HepG2 (cell line): ENCODE measurements at regions not wholly inside any gene's neighbourhood (a gene's known extent, or its start where the extent isn't known, plus 50 kb on each side); places are given as distances from the start of the nearest gene placed in this dataset.

Experiments used
- ATAC-seq: fragments of 200-7000 bp; cut with Tn5 transposase; 3 replicates; pipeline ENCODE4 v1.9.1; 2020; ENCODE audit warnings: mild to moderate bottlenecking, moderate library complexity
- BruUV-seq: library from RNA; stranded (reverse); fragments of 400-500 nt; replicated peaks from 2 replicates; lab custom pipeline; 2021; lab: Mats Ljungman, UMichigan
- CTCF ChIA-PET: fragments of 300-600 bp; formaldehyde crosslinking; extraction: SDS; loops from one replicate; lab custom pipeline; 2021; ENCODE audit warnings: low total read pairs, inconsistent platforms, low intra/inter-chr PET ratio; lab: Yijun Ruan, JAX
- POLR2A ChIA-PET: fragments of 350-600 bp; sonication (Branson Sonifier 250); formaldehyde crosslinking; loops from one replicate; lab custom pipeline; 2020; ENCODE audit warnings: antibody characterized with exemption, inconsistent platforms; lab: Yijun Ruan, JAX
- DNase-seq: peaks from one replicate; pipeline ENCODE4 v3.0.0-alpha.2; 2015; ENCODE audit warnings: low spot score
- FAIRE-seq: peaks from 3 replicates; lab custom pipeline; 2011; peaks lifted over from hg19 to GRCh38; lab: Jason Lieb, UNC
- H2AFZ ChIP-seq: one replicate; pipeline ENCODE4 v1.6.1; 2011; ENCODE audit warnings: low read length, inconsistent platforms
- H3K27ac ChIP-seq: fragments of 300-600 bp; 3 replicates; pipeline ENCODE4 v1.8.0; 2011; ENCODE audit warnings: mixed run types, mild to moderate bottlenecking, mixed read lengths, low read length, inconsistent platforms; ENCODE audit not compliant: insufficient read depth; ENCODE audit errors: extremely low read length
- H3K27me3 ChIP-seq, 2 experiments: fragments of 200-600 bp in 1 of 2; 2 replicates in 1 of 2; 3 replicates in 1 of 2; pipeline versions ENCODE4 v1.6.0 to v1.8.0; 2011; ENCODE audit warnings: low read length in 2 of 2, mild to moderate bottlenecking in 2 of 2, moderate library complexity in 2 of 2, inconsistent platforms in 1 of 2; ENCODE audit not compliant: insufficient read depth in 2 of 2, control insufficient read depth in 1 of 2
- H3K36me3 ChIP-seq, 2 experiments: fragments of 200-600 bp in 1 of 2; replicated peaks in 1 of 2; 2 replicates in 1 of 2; 3 replicates in 1 of 2; pipeline versions ENCODE4 v1.5.1 to v1.8.0; 2011; ENCODE audit warnings: low read length in 2 of 2, inconsistent platforms in 1 of 2; ENCODE audit not compliant: insufficient read depth in 2 of 2, control insufficient read depth in 1 of 2
- H3K4me1 ChIP-seq: 2 replicates; pipeline ENCODE4 v1.5.1; 2012; ENCODE audit warnings: low read length, inconsistent platforms; ENCODE audit not compliant: insufficient read depth
- H3K4me2 ChIP-seq: 2 replicates; pipeline ENCODE4 v1.6.0; 2011; ENCODE audit warnings: low read depth, low read length, inconsistent platforms
- H3K4me3 ChIP-seq, 3 experiments: fragments of 200-600 bp in 1 of 3; sonication (generic), shearing (Covaris generic) in 1 of 3; replicated peaks in 1 of 3; 2 replicates each; pipeline ENCODE4 v1.5.1; 2011 to 2016; ENCODE audit warnings: low read length in 3 of 3, inconsistent platforms in 2 of 3, low read depth in 2 of 3, mild to moderate bottlenecking in 2 of 3, control low read depth in 1 of 3, mixed read lengths in 1 of 3; ENCODE audit not compliant: insufficient read depth in 1 of 3
- H3K79me2 ChIP-seq: one replicate; pipeline ENCODE4 v1.6.1; 2011; ENCODE audit warnings: low read length, inconsistent platforms; ENCODE audit not compliant: insufficient read depth
- H3K9ac ChIP-seq: 2 replicates; pipeline ENCODE4 v1.6.0; 2011; ENCODE audit warnings: mild to moderate bottlenecking, low read depth, low read length, inconsistent platforms; ENCODE audit not compliant: insufficient read depth
- H3K9me3 ChIP-seq: 2 replicates; pipeline ENCODE4 v1.5.1; 2012; ENCODE audit warnings: mild to moderate bottlenecking, low read length
- H4K20me1 ChIP-seq: 2 replicates; pipeline ENCODE4 v1.6.0; 2011; ENCODE audit warnings: inconsistent platforms, mild to moderate bottlenecking, low read length, moderate library complexity; ENCODE audit not compliant: insufficient read depth
- CBX1 ChIP-seq: IDR thresholded peaks from one replicate; pipeline ENCODE4 v1.6.1; 2016; ENCODE audit warnings: antibody characterized with exemption, low read depth
- CTCF ChIP-seq: sonication (generic); formaldehyde crosslinking; IDR thresholded peaks from 2 replicates; pipeline ENCODE4 v1.5.0; 2020; ENCODE audit warnings: mild to moderate bottlenecking, missing genetic modification reagents, moderate library complexity
- IKZF4 ChIP-seq: sonication (generic); formaldehyde crosslinking; IDR thresholded peaks from 2 replicates; pipeline ENCODE4 v1.5.1; 2020; ENCODE audit warnings: borderline replicate concordance, mild to moderate bottlenecking, low read depth, missing genetic modification reagents; ENCODE audit errors: not compliant biosample characterization
- KMT2B ChIP-seq: IDR thresholded peaks from 2 replicates; pipeline ENCODE4 v1.6.1; 2016; ENCODE audit warnings: missing genetic modification reagents, missing compliant biosample characterization
- PRMT3 ChIP-seq: sonication (generic); formaldehyde crosslinking; IDR thresholded peaks from 2 replicates; pipeline ENCODE4 v1.8.1; 2022; ENCODE audit warnings: low read depth, mild to moderate bottlenecking, moderate library complexity, missing genetic modification reagents, borderline replicate concordance
- RCOR2 ChIP-seq: IDR thresholded peaks from 2 replicates; pipeline ENCODE4 v1.6.1; 2016; ENCODE audit warnings: missing biosample characterization, missing genetic modification reagents
- STAT6 ChIP-seq: sonication (generic); formaldehyde crosslinking; IDR thresholded peaks from 2 replicates; pipeline ENCODE4 v1.4.0; 2020; ENCODE audit warnings: missing genetic modification reagents, mild to moderate bottlenecking, borderline replicate concordance
- YY1 ChIP-seq: IDR thresholded peaks from 2 replicates; pipeline ENCODE4 v1.6.1; 2011; ENCODE audit warnings: low read length, low read depth, moderate library complexity, mild to moderate bottlenecking; ENCODE audit not compliant: insufficient read depth, insufficient replicate concordance
- ZNF564 ChIP-seq: sonication (generic); formaldehyde crosslinking; IDR thresholded peaks from 2 replicates; pipeline ENCODE4 v1.8.1; 2023; ENCODE audit warnings: mild to moderate bottlenecking, missing genetic modification reagents
- ZNF580 ChIP-seq: IDR thresholded peaks from 2 replicates; pipeline ENCODE4 v1.6.1; 2016; ENCODE audit warnings: low read depth, borderline replicate concordance
- ZNF652 ChIP-seq: IDR thresholded peaks from 2 replicates; pipeline ENCODE4 v1.6.1; 2016; ENCODE audit warnings: low read depth, borderline replicate concordance
- ZSCAN30 ChIP-seq: sonication (generic); formaldehyde crosslinking; IDR thresholded peaks from 2 replicates; pipeline ENCODE4 v1.5.0; 2020; ENCODE audit warnings: mild to moderate bottlenecking, missing genetic modification reagents
- WGBS: methylation state at CpG from one replicate; pipeline ENCODE4 v1.1.6; 2017; ENCODE audit warnings: low lambda C conversion rate; 5-methylcytosine and 5-hydroxymethylcytosine counted together
- in situ Hi-C: cut with HindIII; loops from 2 replicates; pipeline ENCODE4 v1.10.0; 2017; ENCODE audit warnings: low pct_unique_long_range_greater_than_20kb; ENCODE audit not compliant: extremely low pct_ligation_motif_present
- intact Hi-C: fragments of 100-400 bp; cut with micrococcal nuclease; formaldehyde crosslinking; loops from one replicate; pipeline ENCODE4 v1.10.0; 2022; ENCODE audit not compliant: unreplicated experiment

GRCh38 chr2:146024212-146024743, 1504.4 kb upstream of the ZEB2 start:
- FAIRE-seq (no peak), DNase-seq (no peak), ATAC-seq (no peak)
- no peak overlapping the region for H3K4me3 ChIP-seq
- no peaks in the 10 kb centered on the region for H3K9me3 ChIP-seq
- no peak overlapping the region for H2AFZ ChIP-seq
- no peak overlapping the region for H3K4me2 ChIP-seq
- in situ Hi-C loops: no loop called here
- no peaks in the 10 kb centered on the region for H3K79me2 ChIP-seq
- CTCF ChIA-PET: no interaction called here
- no peaks in the 10 kb centered on the region for H4K20me1 ChIP-seq
- no TSS peak for BruUV-seq
- no peaks in the 10 kb centered on the region for H3K36me3 ChIP-seq
- no peak for TF ChIP-seq CTCF (CRISPR knock-in tag)
- no peak for TF ChIP-seq YY1
- TF ChIP-seq ZNF564: no peak
- no peak for TF ChIP-seq ZNF652
- TF ChIP-seq PRMT3 (CRISPR knock-in tag): no peak
- TF ChIP-seq RCOR2: no peak
- no peak for TF ChIP-seq CBX1
- TF ChIP-seq IKZF4 (CRISPR knock-in tag): no peak
- 2% methylated on average over 1 of the region's 1 CpG for WGBS
- H3K27me3 ChIP-seq: no peaks in the 10 kb centered on the region
- intact Hi-C loops: no loop called here
- POLR2A ChIA-PET: no interaction called here
- no peaks in the 10 kb centered on the region for H3K4me1 ChIP-seq
- H3K27ac ChIP-seq: no peak overlapping the region
- no peak overlapping the region for H3K9ac ChIP-seq

- no peaks in the 10 kb centered on the region for H3K27me3 ChIP-seq
- H3K36me3 ChIP-seq: no peaks in the 10 kb centered on the region
- H3K4me2 ChIP-seq: no peak overlapping the region
- no peaks in the 10 kb centered on the region for H4K20me1 ChIP-seq
- FAIRE-seq: no peak
- in situ Hi-C loops: no loop called here
- H3K9ac ChIP-seq: no peak overlapping the region
- CTCF ChIA-PET: no interaction called here
- no peak for TF ChIP-seq ZNF580 (CRISPR knock-in tag)
- no peak for TF ChIP-seq KMT2B (CRISPR knock-in tag)
- no peak for TF ChIP-seq ZSCAN30 (CRISPR knock-in tag)
- TF ChIP-seq STAT6 (CRISPR knock-in tag): no peak
- TF ChIP-seq, all 625 proteins: peak for 0
- H2AFZ ChIP-seq: no peak overlapping the region
- POLR2A ChIA-PET: no interaction called here
- H3K27ac ChIP-seq: no peak overlapping the region
- DNase-seq: no peak
- no peaks in the 10 kb centered on the region for H3K9me3 ChIP-seq
- no peak overlapping the region for H3K4me3 ChIP-seq
- no peaks in the 10 kb centered on the region for H3K4me1 ChIP-seq
- no peaks in the 10 kb centered on the region for H3K79me2 ChIP-seq
- BruUV-seq: no TSS peak
- intact Hi-C loops: no loop called here
- ATAC-seq: no peak
Observed at GRCh38 chr2:146004462-146004861, 1484.5 kb upstream of the ZEB2 start.
